ENCODE measurements at regions not wholly inside any gene's neighbourhood (a gene's known extent, or its start where the extent isn't known, plus 50 kb on each side); places are given as distances from the start of the nearest gene placed in this dataset.

DNA sequence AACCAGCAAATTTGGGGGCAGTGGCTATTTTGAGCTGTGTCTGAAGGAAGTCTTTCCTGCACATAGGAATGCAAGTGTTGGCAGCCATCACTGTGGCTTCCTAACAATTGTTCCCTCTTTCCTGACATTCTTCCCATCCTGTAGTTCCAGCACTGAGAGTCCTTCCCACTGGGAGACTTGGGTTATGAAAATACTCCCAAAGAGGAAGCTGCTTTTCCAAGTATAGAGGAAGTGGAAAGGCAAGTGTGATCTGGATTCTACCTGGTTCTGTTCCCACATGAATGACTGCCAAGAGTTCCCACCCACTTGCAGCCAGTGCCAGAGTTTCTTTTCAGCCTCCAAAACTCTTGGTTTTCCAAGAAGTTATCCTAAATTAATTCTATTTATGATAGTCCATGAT is 98.5 kb upstream of the CD53 start:
- Mint-ChIP-seq H3K27me3 (ENCODE audit: low read depth) (peaks cover 26% of the 10 kb centered on the region), H3K9me3 (ENCODE audit: low read depth) (peaks cover 3% of the 10 kb centered on the region), H3K4me3 (ENCODE audit: unreplicated experiment) (no peak overlapping the region), H3K27ac (ENCODE audit: unreplicated experiment) (no peak overlapping the region), H3K36me3 (ENCODE audit: low read depth) (peaks cover 2% of the 10 kb centered on the region), H3K4me1 (ENCODE audit: low read depth) (no peaks in the 10 kb centered on the region)
- TF ChIP-seq, protein P1, sequence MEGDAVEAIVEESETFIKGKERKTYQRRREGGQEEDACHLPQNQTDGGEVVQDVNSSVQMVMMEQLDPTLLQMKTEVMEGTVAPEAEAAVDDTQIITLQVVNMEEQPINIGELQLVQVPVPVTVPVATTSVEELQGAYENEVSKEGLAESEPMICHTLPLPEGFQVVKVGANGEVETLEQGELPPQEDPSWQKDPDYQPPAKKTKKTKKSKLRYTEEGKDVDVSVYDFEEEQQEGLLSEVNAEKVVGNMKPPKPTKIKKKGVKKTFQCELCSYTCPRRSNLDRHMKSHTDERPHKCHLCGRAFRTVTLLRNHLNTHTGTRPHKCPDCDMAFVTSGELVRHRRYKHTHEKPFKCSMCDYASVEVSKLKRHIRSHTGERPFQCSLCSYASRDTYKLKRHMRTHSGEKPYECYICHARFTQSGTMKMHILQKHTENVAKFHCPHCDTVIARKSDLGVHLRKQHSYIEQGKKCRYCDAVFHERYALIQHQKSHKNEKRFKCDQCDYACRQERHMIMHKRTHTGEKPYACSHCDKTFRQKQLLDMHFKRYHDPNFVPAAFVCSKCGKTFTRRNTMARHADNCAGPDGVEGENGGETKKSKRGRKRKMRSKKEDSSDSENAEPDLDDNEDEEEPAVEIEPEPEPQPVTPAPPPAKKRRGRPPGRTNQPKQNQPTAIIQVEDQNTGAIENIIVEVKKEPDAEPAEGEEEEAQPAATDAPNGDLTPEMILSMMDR (IDR thresholded peaks at IDR 0.05) = no peak
- DNase-seq (ENCODE audit: low spot score) = no peak

DNA sequence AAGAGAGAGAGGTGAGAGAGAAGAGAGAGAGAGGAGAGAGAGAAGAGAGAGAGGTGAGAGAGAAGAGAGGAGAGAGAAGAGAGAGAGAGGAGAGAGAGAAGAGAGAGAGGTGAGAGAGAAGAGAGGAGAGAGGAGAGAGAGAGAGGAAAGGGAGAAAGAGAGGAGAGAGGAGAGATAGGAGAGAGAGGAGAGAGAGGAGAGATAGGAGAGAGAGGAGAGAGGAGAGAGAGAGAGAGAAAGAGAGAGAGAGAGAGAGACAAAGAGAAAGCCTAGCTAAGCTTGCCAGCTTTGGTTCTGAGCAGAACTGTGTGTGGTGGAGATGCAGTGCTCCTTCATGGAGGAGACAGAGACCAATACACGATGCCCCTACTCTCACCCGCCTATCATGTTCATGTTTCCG is 99.1 kb upstream of the KCNA3 start:
- Mint-ChIP-seq H3K4me1 (ENCODE audit: low read depth) (no peaks in the 10 kb centered on the region), H3K9me3 (ENCODE audit: low read depth) (peaks cover 3% of the 10 kb centered on the region), H3K27me3 (ENCODE audit: low read depth) (peaks cover 25% of the 10 kb centered on the region), H3K36me3 (ENCODE audit: low read depth) (no peaks in the 10 kb centered on the region), H3K27ac (ENCODE audit: unreplicated experiment) (no peak overlapping the region), H3K4me3 (ENCODE audit: unreplicated experiment) (no peak overlapping the region)
- TF ChIP-seq, protein P1 (IDR thresholded peaks at IDR 0.05) = no peak
- no peak for DNase-seq (ENCODE audit: low spot score)

DNA sequence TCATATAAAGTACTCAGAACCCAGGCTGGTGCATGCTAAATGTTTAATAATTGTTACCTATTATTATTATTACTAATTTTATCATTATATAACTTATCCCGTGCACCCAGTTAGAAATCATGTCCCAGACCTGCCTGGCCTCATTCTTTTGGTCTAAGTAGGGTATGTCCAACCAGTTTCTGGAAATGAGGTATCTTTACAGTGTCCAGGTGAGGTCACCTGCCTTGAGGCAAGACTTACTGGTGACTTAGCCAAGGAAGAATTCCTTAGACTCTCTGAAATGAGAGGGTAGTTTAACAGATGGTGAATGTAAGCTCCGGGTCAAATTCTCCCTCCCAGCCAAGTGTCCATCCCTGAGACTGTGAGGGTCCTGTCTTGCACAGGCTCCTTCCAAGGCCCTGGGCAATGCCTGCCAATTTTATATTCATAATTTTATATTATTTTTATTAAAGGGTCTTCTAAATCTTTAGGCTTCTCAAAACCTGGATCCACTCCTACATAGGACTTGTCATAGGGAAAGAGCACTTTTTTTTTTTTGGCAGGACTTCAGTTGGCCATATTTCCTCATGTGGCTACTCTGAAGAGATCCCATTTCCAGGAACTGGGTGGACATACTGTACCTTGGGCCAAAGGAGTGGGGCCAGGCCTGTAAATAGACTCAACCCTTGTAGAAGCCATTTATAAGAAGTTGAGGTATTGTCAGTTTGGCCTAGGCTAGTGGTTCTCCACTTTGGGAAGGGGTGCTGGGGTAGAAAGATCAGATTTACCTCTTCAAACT is 96.7 kb upstream of the KCNA3 start:
- Mint-ChIP-seq H3K4me3 (ENCODE audit: unreplicated experiment) (no peak overlapping the region), H3K36me3 (ENCODE audit: low read depth) (no peaks in the 10 kb centered on the region), H3K4me1 (ENCODE audit: low read depth) (no peaks in the 10 kb centered on the region), H3K9me3 (ENCODE audit: low read depth) (peaks cover 3% of the 10 kb centered on the region), H3K27me3 (ENCODE audit: low read depth) (peaks cover 26% of the 10 kb centered on the region), H3K27ac (ENCODE audit: unreplicated experiment) (no peak overlapping the region)
- TF ChIP-seq, protein P1 (IDR thresholded peaks at IDR 0.05) = no peak
- DNase-seq (ENCODE audit: low spot score) = no peak

DNA sequence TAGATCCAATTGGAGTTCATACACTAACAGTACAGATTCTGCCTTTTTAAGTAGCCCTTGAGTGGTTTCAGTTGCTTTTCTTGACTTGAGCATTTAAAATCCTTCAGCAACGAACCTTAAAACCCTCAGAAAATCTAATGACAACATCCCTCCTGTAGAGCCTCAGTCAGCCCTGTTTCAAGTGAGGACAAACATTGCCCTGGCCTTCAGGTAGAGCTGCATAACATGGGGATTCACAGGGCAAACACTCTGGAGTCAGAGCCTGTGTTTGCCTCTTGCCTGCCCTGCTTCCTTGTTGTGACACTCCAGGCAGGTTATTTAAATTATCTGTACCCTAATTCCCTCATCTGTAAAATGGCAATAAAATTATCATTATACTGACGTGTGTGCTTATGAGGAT is 96.1 kb upstream of the KCNA3 start:
- Mint-ChIP-seq H3K4me3 (ENCODE audit: unreplicated experiment) (no peak overlapping the region), H3K4me1 (ENCODE audit: low read depth) (no peaks in the 10 kb centered on the region), H3K27me3 (ENCODE audit: low read depth) (peaks cover 24% of the 10 kb centered on the region), H3K36me3 (ENCODE audit: low read depth) (no peaks in the 10 kb centered on the region), H3K9me3 (ENCODE audit: low read depth) (peaks cover 3% of the 10 kb centered on the region), H3K27ac (ENCODE audit: unreplicated experiment) (no peak overlapping the region)
- TF ChIP-seq, protein P1 (IDR thresholded peaks at IDR 0.05) = no peak
- DNase-seq (ENCODE audit: low spot score) = no peak

DNA sequence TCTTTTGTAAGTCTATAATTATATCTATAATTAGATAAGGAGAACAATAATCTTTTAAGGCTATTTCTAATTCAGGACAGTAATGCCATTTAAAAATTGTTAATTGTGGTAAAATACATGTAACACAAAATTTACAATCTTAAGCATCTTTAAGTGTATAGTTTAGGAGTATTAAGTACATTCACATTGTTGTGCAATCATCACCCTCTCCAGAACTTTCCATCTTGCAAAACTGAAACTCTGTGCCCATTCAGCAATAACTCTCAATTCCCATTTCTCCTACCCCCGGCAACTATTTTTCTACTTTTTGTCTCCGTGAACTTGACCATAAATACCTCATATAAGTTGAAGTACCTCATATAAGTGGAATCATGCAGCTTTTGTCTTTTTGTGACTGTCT is 93.9 kb upstream of the KCNA3 start:
- TF ChIP-seq, protein P1 (IDR thresholded peaks at IDR 0.05) = no peak
- Mint-ChIP-seq H3K27me3 (ENCODE audit: low read depth) (peaks cover 23% of the 10 kb centered on the region), H3K4me3 (ENCODE audit: unreplicated experiment) (no peak overlapping the region), H3K4me1 (ENCODE audit: low read depth) (no peaks in the 10 kb centered on the region), H3K9me3 (ENCODE audit: low read depth) (peaks cover 3% of the 10 kb centered on the region), H3K27ac (ENCODE audit: unreplicated experiment) (no peak overlapping the region), H3K36me3 (ENCODE audit: low read depth) (no peaks in the 10 kb centered on the region)
- DNase-seq (ENCODE audit: low spot score) = no peak

All from chondrocyte (in vitro differentiated cells).